ENCODE measurements at regions not wholly inside any gene's neighbourhood (a gene's known extent, or its start where the extent isn't known, plus 50 kb on each side); places are given as distances from the start of the nearest gene placed in this dataset.

GRCh38 chr14:98231210-98231609, 1040.8 kb downstream of the BCL11B start:
- H3K4me1 ChIP-seq (ENCODE audit: control insufficient read depth, insufficient read depth, low read length) = peaks cover 10% of the 10 kb centered on the region
- WGBS, 2 experiments (ENCODE audit: insufficient coverage in 1 of 2, insufficient read length in 1 of 2) = 67 to 82% methylated on average over 1 to 2 of the region's 2 CpGs
- peak; percentile 56 for DNase-seq
- H3K27me3 ChIP-seq (ENCODE audit: control insufficient read depth, insufficient read depth, low read length, poor library complexity, severe bottlenecking) = no peaks in the 10 kb centered on the region
- Mint-ChIP-seq H3K9me3 (peaks cover 5% of the 10 kb centered on the region), H3K27ac (no peak overlapping the region), H3K27me3 (ENCODE audit: insufficient read depth) (peaks cover 3% of the 10 kb centered on the region), H3K36me3 (ENCODE audit: low read depth) (no peaks in the 10 kb centered on the region), H3K4me1 (peaks cover 21% of the 10 kb centered on the region), H3K4me3 (no peak overlapping the region)
- H3K9ac ChIP-seq (ENCODE audit: extremely low read depth, low read length, poor library complexity, severe bottlenecking) = no peak overlapping the region
- peaks cover 15% of the 10 kb centered on the region for H3K9me3 ChIP-seq (ENCODE audit: control insufficient read depth, low read length)
- no peak overlapping the region for H3K27ac ChIP-seq (ENCODE audit: low read depth, low read length)
- no peaks in the 10 kb centered on the region for H3K36me3 ChIP-seq (ENCODE audit: control insufficient read depth, insufficient read depth, low read length)
- H3K4me3 ChIP-seq (ENCODE audit: low read length) = no peak overlapping the region
- TF ChIP-seq CTCF (conservative IDR thresholded peaks at IDR 0.05) = no peak

- peaks cover 21% of the 10 kb centered on the region for H3K4me1 Mint-ChIP-seq
- no peaks in the 10 kb centered on the region for H3K36me3 ChIP-seq (ENCODE audit: control insufficient read depth, insufficient read depth, low read length)
- H3K4me1 ChIP-seq (ENCODE audit: control insufficient read depth, insufficient read depth, low read length) = peaks cover 10% of the 10 kb centered on the region
- peaks cover 27% of the 10 kb centered on the region for H3K9me3 Mint-ChIP-seq
- DNase-seq = peak; percentile 58
- H3K9ac ChIP-seq (ENCODE audit: extremely low read depth, low read length, poor library complexity, severe bottlenecking) = no peak overlapping the region
- 65 to 72% methylated on average over 6 of the region's 6 CpGs for WGBS, 2 experiments (ENCODE audit: insufficient coverage in 1 of 2, insufficient read length in 1 of 2)
- peak overlapping the region; percentile 54 for H3K4me3 ChIP-seq (ENCODE audit: low read length)
- H3K27me3 Mint-ChIP-seq (ENCODE audit: insufficient read depth) = peaks cover 3% of the 10 kb centered on the region
- no peak overlapping the region for H3K4me3 Mint-ChIP-seq
- no peak for TF ChIP-seq CTCF (conservative IDR thresholded peaks at IDR 0.05)
- no peak overlapping the region for H3K27ac Mint-ChIP-seq
- peaks cover 28% of the 10 kb centered on the region for H3K9me3 ChIP-seq (ENCODE audit: control insufficient read depth, low read length)
- no peaks in the 10 kb centered on the region for H3K36me3 Mint-ChIP-seq (ENCODE audit: low read depth)
- H3K27ac ChIP-seq (ENCODE audit: low read depth, low read length) = no peak overlapping the region
- no peaks in the 10 kb centered on the region for H3K27me3 ChIP-seq (ENCODE audit: control insufficient read depth, insufficient read depth, low read length, poor library complexity, severe bottlenecking)
Measured at GRCh38 chr14:98233656-98234055, 1038.3 kb downstream of the BCL11B start.

- Histone ChIP-seq H3K4me3 (ENCODE audit: low read length) (peak overlapping the region; percentile 54), H3K36me3 (ENCODE audit: control insufficient read depth, insufficient read depth, low read length) (no peaks in the 10 kb centered on the region), H3K9ac (ENCODE audit: extremely low read depth, low read length, poor library complexity, severe bottlenecking) (no peak overlapping the region), H3K27ac (ENCODE audit: low read depth, low read length) (no peak overlapping the region), H3K27me3 (ENCODE audit: control insufficient read depth, insufficient read depth, low read length, poor library complexity, severe bottlenecking) (no peaks in the 10 kb centered on the region), H3K4me1 (ENCODE audit: control insufficient read depth, insufficient read depth, low read length) (peaks cover 10% of the 10 kb centered on the region), H3K9me3 (ENCODE audit: control insufficient read depth, low read length) (peaks cover 28% of the 10 kb centered on the region)
- Mint-ChIP-seq H3K36me3 (ENCODE audit: low read depth) (no peaks in the 10 kb centered on the region), H3K4me1 (peaks cover 21% of the 10 kb centered on the region), H3K27me3 (ENCODE audit: insufficient read depth) (peaks cover 3% of the 10 kb centered on the region), H3K9me3 (peaks cover 27% of the 10 kb centered on the region), H3K27ac (no peak overlapping the region), H3K4me3 (no peak overlapping the region)
- DNase-seq = no peak
- no peak for TF ChIP-seq CTCF (conservative IDR thresholded peaks at IDR 0.05)
- 94 to 100% methylated on average over 1 to 2 of the region's 2 CpGs for WGBS, 2 experiments (ENCODE audit: insufficient coverage in 1 of 2, insufficient read length in 1 of 2)
Measured at GRCh38 chr14:98234208-98234607, 1037.8 kb downstream of the BCL11B start.

All from endodermal cell (in vitro differentiated cells).